H9 (cell line): ENCODE measurements at regions not wholly inside any gene's neighbourhood (a gene's known extent, or its start where the extent isn't known, plus 50 kb on each side); places are given as distances from the start of the nearest gene placed in this dataset.

Experiments
- DNase-seq: peaks from one replicate; pipeline ENCODE4 v3.0.0-alpha.2; 2017
- H2AFZ ChIP-seq: one replicate; pipeline ENCODE4 v1.6.1; 2013; ENCODE audit warnings: mild to moderate bottlenecking, low read length, control low read depth, moderate library complexity
- H2AK5ac ChIP-seq: 2 replicates; pipeline ENCODE4 v1.6.1; 2013; ENCODE audit warnings: low read length, control low read depth, mixed read lengths; ENCODE audit not compliant: insufficient read length
- H2BK120ac ChIP-seq: one replicate; pipeline ENCODE4 v1.6.1; 2013; ENCODE audit warnings: low read depth, mild to moderate bottlenecking, low read length, control low read depth, inconsistent platforms; ENCODE audit not compliant: poor library complexity, severe bottlenecking
- H2BK12ac ChIP-seq: 2 replicates; pipeline ENCODE4 v1.6.1; 2013; ENCODE audit warnings: low read length, control low read depth, mixed read lengths, low read depth; ENCODE audit not compliant: insufficient read length
- H2BK15ac ChIP-seq: 2 replicates; pipeline ENCODE4 v1.6.1; 2013; ENCODE audit warnings: low read depth, low read length, control low read depth
- H2BK20ac ChIP-seq: one replicate; pipeline ENCODE4 v1.6.1; 2013; ENCODE audit warnings: low read depth, mild to moderate bottlenecking, low read length, control low read depth, inconsistent platforms; ENCODE audit not compliant: poor library complexity, severe bottlenecking
- H2BK5ac ChIP-seq: 2 replicates; pipeline ENCODE4 v1.6.1; 2013; ENCODE audit warnings: low read length, control low read depth, mixed read lengths; ENCODE audit not compliant: insufficient read length
- H3K14ac ChIP-seq: 2 replicates; pipeline ENCODE4 v1.6.1; 2013; ENCODE audit warnings: low read length, control low read depth; ENCODE audit not compliant: insufficient read depth
- H3K18ac ChIP-seq: 2 replicates; pipeline ENCODE4 v1.6.1; 2013; ENCODE audit warnings: low read depth, mild to moderate bottlenecking, mixed read lengths, low read length, control low read depth; ENCODE audit not compliant: insufficient read length
- H3K23ac ChIP-seq: 2 replicates; pipeline ENCODE4 v1.6.1; 2013; ENCODE audit warnings: low read length, control low read depth, mixed read lengths, low read depth; ENCODE audit not compliant: insufficient read length
- H3K23me2 ChIP-seq: 2 replicates; pipeline ENCODE4 v1.6.1; 2013; ENCODE audit warnings: low read depth, mild to moderate bottlenecking, mixed read lengths, low read length, control low read depth; ENCODE audit not compliant: insufficient read length, poor library complexity, severe bottlenecking
- H3K27ac ChIP-seq: 2 replicates; pipeline ENCODE4 v1.5.1; 2013; ENCODE audit warnings: low read length, control low read depth, mixed read lengths, low read depth; ENCODE audit not compliant: insufficient read length
- H3K27me3 ChIP-seq: 2 replicates; pipeline ENCODE4 v1.6.1; 2013; ENCODE audit warnings: low read length, control low read depth, inconsistent platforms; ENCODE audit not compliant: insufficient read depth
- H3K4ac ChIP-seq: 2 replicates; pipeline ENCODE4 v1.6.1; 2013; ENCODE audit warnings: low read depth, mild to moderate bottlenecking, control low read depth, inconsistent platforms, low read length, moderate library complexity
- H3K4me1 ChIP-seq: 2 replicates; pipeline ENCODE4 v1.6.1; 2013; ENCODE audit warnings: low read length, control low read depth, inconsistent platforms; ENCODE audit not compliant: insufficient read depth
- H3K4me2 ChIP-seq: 2 replicates; pipeline ENCODE4 v1.6.1; 2013; ENCODE audit warnings: low read length, control low read depth, mixed read lengths; ENCODE audit not compliant: insufficient read length, insufficient read depth
- H3K56ac ChIP-seq: 2 replicates; pipeline ENCODE4 v1.6.1; 2013; ENCODE audit warnings: low read depth, mild to moderate bottlenecking, mixed read lengths, low read length, control low read depth; ENCODE audit not compliant: insufficient read length
- H3K79me1 ChIP-seq: 2 replicates; pipeline ENCODE4 v1.6.1; 2013; ENCODE audit warnings: low read depth, mild to moderate bottlenecking, moderate library complexity, low read length, control low read depth, inconsistent platforms; ENCODE audit not compliant: insufficient read depth, poor library complexity, severe bottlenecking
- H3K79me2 ChIP-seq: 2 replicates; pipeline ENCODE4 v1.6.1; 2013; ENCODE audit warnings: low read length, control low read depth, inconsistent platforms; ENCODE audit not compliant: insufficient read depth
- H3K9ac ChIP-seq: 2 replicates; pipeline ENCODE4 v1.6.1; 2013; ENCODE audit warnings: low read length, control low read depth, mixed read lengths; ENCODE audit not compliant: insufficient read length; ENCODE audit errors: extremely low read depth
- H3K9me3 ChIP-seq: one replicate; pipeline ENCODE4 v1.6.1; 2013; ENCODE audit warnings: low read depth, low read length, inconsistent platforms; ENCODE audit not compliant: control insufficient read depth
- H3T11ph ChIP-seq: one replicate; pipeline ENCODE4 v1.6.1; 2013; ENCODE audit warnings: mild to moderate bottlenecking, low read length, control low read depth, inconsistent platforms
- H4K20me1 ChIP-seq: one replicate; pipeline ENCODE4 v1.6.1; 2013; ENCODE audit not compliant: control insufficient read depth, insufficient read length, insufficient read depth
- H4K5ac ChIP-seq: 2 replicates; pipeline ENCODE4 v1.6.1; 2013; ENCODE audit warnings: low read depth, mild to moderate bottlenecking, mixed read lengths, low read length, control low read depth; ENCODE audit not compliant: insufficient read length
- H4K8ac ChIP-seq: replicated peaks from 2 replicates; pipeline ENCODE4 v1.6.1; 2013; ENCODE audit warnings: low read length, control low read depth, mixed read lengths, low read depth; ENCODE audit not compliant: insufficient read length
- H4K91ac ChIP-seq: 2 replicates; pipeline ENCODE4 v1.6.1; 2013; ENCODE audit warnings: low read depth, mild to moderate bottlenecking, moderate library complexity, mixed read lengths, low read length, control low read depth; ENCODE audit not compliant: insufficient read length
- H3K27ac Mint-ChIP-seq, 3 experiments: 2 replicates in 2 of 3; 3 replicates in 1 of 3; pipeline ENCODE4 v1.8.0; 2020 to 2021; ENCODE audit warnings: mixed read lengths in 3 of 3, mild to moderate bottlenecking in 1 of 3, moderate library complexity in 1 of 3
- H3K27me3 Mint-ChIP-seq: 2 replicates; pipeline ENCODE4 v1.8.0; 2021; ENCODE audit warnings: low read depth, mild to moderate bottlenecking, moderate library complexity, mixed read lengths
- H3K36me3 Mint-ChIP-seq, 3 experiments: 2 replicates in 2 of 3; 3 replicates in 1 of 3; pipeline ENCODE4 v1.8.0; 2020 to 2021; ENCODE audit warnings: low read depth in 3 of 3, mixed read lengths in 3 of 3; ENCODE audit not compliant: insufficient read depth in 1 of 3
- H3K4me1 Mint-ChIP-seq, 2 experiments: 2 replicates each; pipeline ENCODE4 v1.8.0; 2020; ENCODE audit warnings: mixed read lengths in 2 of 2
- H3K4me3 Mint-ChIP-seq, 2 experiments: 2 replicates in 1 of 2; 3 replicates in 1 of 2; pipeline ENCODE4 v1.8.0; 2020 to 2021; ENCODE audit warnings: mild to moderate bottlenecking in 2 of 2, mixed read lengths in 2 of 2, moderate library complexity in 1 of 2
- H3K9me3 Mint-ChIP-seq, 2 experiments: 2 replicates in 1 of 2; 3 replicates in 1 of 2; pipeline ENCODE4 v1.8.0; 2020; ENCODE audit warnings: mild to moderate bottlenecking in 2 of 2, mixed read lengths in 2 of 2, moderate library complexity in 1 of 2
- TF ChIP-seq, protein P1 (sequence below): fragments of 200-600 bp; sonication (generic); conservative IDR thresholded peaks from 3 replicates; pipeline ENCODE4 v1.8.0; 2021; ENCODE audit warnings: antibody characterized with exemption, mild to moderate bottlenecking

DNA sequence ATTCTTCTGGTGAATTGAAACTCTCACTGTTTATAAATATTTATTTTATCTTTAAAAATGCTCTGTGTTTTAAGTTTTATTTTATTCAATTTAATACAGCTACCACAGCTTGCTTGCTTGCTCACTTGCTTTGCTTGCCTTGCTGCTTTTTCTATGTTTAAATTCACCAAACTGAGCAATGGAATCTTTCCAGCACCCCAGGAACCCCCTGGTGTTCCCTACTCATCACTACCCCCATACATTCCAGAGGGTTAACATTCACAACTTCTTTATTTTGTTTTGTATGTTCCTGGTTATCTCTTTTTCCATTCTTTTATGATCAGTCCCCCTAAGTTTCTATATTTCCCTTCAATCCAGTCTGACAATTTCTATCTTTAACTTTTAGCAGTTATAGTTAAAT is 166.5 kb upstream of the COL1A2 start:
- Histone ChIP-seq H3K18ac (no peak overlapping the region), H3K27ac (no peak overlapping the region), H2BK12ac (no peak overlapping the region), H3T11ph (no peak overlapping the region), H3K56ac (no peak overlapping the region), H2BK20ac (no peak overlapping the region), H2BK5ac (no peak overlapping the region), H2AK5ac (no peak overlapping the region), H3K23me2 (no peaks in the 10 kb centered on the region), H2BK120ac (no peak overlapping the region), H3K27me3 (peaks cover 4% of the 10 kb centered on the region; the same call in 1 of the 2 replicates), H2AFZ (no peak overlapping the region), H4K5ac (no peak overlapping the region), H3K23ac (no peak overlapping the region), H4K20me1 (no peaks in the 10 kb centered on the region), H3K79me1 (no peaks in the 10 kb centered on the region), H3K9me3 (no peaks in the 10 kb centered on the region), H2BK15ac (no peak overlapping the region), H3K4me1 (no peaks in the 10 kb centered on the region), H4K91ac (no peak overlapping the region), H4K8ac (no peak overlapping the region), H3K4me2 (no peak overlapping the region), H3K14ac (no peak overlapping the region), H3K9ac (no peak overlapping the region), H3K79me2 (no peaks in the 10 kb centered on the region), H3K4ac (no peak overlapping the region)
- TF ChIP-seq, protein P1, sequence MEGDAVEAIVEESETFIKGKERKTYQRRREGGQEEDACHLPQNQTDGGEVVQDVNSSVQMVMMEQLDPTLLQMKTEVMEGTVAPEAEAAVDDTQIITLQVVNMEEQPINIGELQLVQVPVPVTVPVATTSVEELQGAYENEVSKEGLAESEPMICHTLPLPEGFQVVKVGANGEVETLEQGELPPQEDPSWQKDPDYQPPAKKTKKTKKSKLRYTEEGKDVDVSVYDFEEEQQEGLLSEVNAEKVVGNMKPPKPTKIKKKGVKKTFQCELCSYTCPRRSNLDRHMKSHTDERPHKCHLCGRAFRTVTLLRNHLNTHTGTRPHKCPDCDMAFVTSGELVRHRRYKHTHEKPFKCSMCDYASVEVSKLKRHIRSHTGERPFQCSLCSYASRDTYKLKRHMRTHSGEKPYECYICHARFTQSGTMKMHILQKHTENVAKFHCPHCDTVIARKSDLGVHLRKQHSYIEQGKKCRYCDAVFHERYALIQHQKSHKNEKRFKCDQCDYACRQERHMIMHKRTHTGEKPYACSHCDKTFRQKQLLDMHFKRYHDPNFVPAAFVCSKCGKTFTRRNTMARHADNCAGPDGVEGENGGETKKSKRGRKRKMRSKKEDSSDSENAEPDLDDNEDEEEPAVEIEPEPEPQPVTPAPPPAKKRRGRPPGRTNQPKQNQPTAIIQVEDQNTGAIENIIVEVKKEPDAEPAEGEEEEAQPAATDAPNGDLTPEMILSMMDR: no peak
- H3K9me3 Mint-ChIP-seq: no peaks in the 10 kb centered on the region
- peak overlapping the region in 1 of 3 experiments; percentile 95; a peak in 3 of 7 replicates for H3K27ac Mint-ChIP-seq
- H3K36me3 Mint-ChIP-seq: no peaks in the 10 kb centered on the region
- peaks cover 12 to 16% of the 10 kb centered on the region in 2 experiments for H3K4me1 Mint-ChIP-seq
- no peak overlapping the region for H3K4me3 Mint-ChIP-seq
- peaks cover 45% of the 10 kb centered on the region for H3K27me3 Mint-ChIP-seq
- no peak for DNase-seq
